ENCODE measurements at regions not wholly inside any gene's neighbourhood (a gene's known extent, or its start where the extent isn't known, plus 50 kb on each side); places are given as distances from the start of the nearest gene placed in this dataset.

- no peak overlapping the region for H3K27ac Mint-ChIP-seq
- no peaks in the 10 kb centered on the region for H3K9me3 Mint-ChIP-seq
- H3K4me3 Mint-ChIP-seq = no peak overlapping the region
- ATAC-seq (no peak), DNase-seq (no peak)
- H3K27me3 Mint-ChIP-seq = no peaks in the 10 kb centered on the region
- no peaks in the 10 kb centered on the region for H3K36me3 Mint-ChIP-seq (ENCODE audit: low read depth)
- no peaks in the 10 kb centered on the region for H3K4me1 Mint-ChIP-seq
Observed at GRCh38 chr12:34386621-34387255, 364.4 kb downstream of the ALG10 start.

- Mint-ChIP-seq H3K4me1 (no peaks in the 10 kb centered on the region), H3K27me3 (no peaks in the 10 kb centered on the region), H3K36me3 (ENCODE audit: low read depth) (no peaks in the 10 kb centered on the region), H3K27ac (no peak overlapping the region), H3K4me3 (no peak overlapping the region), H3K9me3 (no peaks in the 10 kb centered on the region)
- DNase-seq (no peak), ATAC-seq (no peak)
Observed at GRCh38 chr12:34387711-34388635, 365.7 kb downstream of the ALG10 start.

GRCh38 chr12:34388636-34389377 is 366.5 kb downstream of the ALG10 start:
- no peaks in the 10 kb centered on the region for H3K27me3 Mint-ChIP-seq
- H3K27ac Mint-ChIP-seq = no peak overlapping the region
- H3K36me3 Mint-ChIP-seq (ENCODE audit: low read depth) = no peaks in the 10 kb centered on the region
- no peaks in the 10 kb centered on the region for H3K9me3 Mint-ChIP-seq
- DNase-seq (no peak), ATAC-seq (no peak)
- H3K4me3 Mint-ChIP-seq = no peak overlapping the region
- no peaks in the 10 kb centered on the region for H3K4me1 Mint-ChIP-seq

GRCh38 chr12:34389378-34390170 is 367.3 kb downstream of the ALG10 start:
- Mint-ChIP-seq H3K27me3 (no peaks in the 10 kb centered on the region), H3K4me3 (no peak overlapping the region), H3K36me3 (ENCODE audit: low read depth) (no peaks in the 10 kb centered on the region), H3K27ac (no peak overlapping the region), H3K4me1 (no peaks in the 10 kb centered on the region), H3K9me3 (no peaks in the 10 kb centered on the region)
- ATAC-seq = no peak
- DNase-seq = no peak

GRCh38 chr12:34390171-34390841 is 368.0 kb downstream of the ALG10 start:
- no peak overlapping the region for H3K4me3 Mint-ChIP-seq
- no peaks in the 10 kb centered on the region for H3K9me3 Mint-ChIP-seq
- H3K27ac Mint-ChIP-seq = no peak overlapping the region
- H3K27me3 Mint-ChIP-seq = no peaks in the 10 kb centered on the region
- H3K4me1 Mint-ChIP-seq = no peaks in the 10 kb centered on the region
- no peak for DNase-seq
- no peaks in the 10 kb centered on the region for H3K36me3 Mint-ChIP-seq (ENCODE audit: low read depth)
- ATAC-seq = no peak

- Mint-ChIP-seq H3K36me3 (ENCODE audit: low read depth) (no peaks in the 10 kb centered on the region), H3K9me3 (no peaks in the 10 kb centered on the region), H3K27me3 (no peaks in the 10 kb centered on the region), H3K4me1 (no peaks in the 10 kb centered on the region), H3K4me3 (no peak overlapping the region), H3K27ac (no peak overlapping the region)
- DNase-seq (no peak), ATAC-seq (no peak)
Observed at GRCh38 chr12:34390846-34391700, 368.8 kb downstream of the ALG10 start.

- Mint-ChIP-seq H3K9me3 (no peaks in the 10 kb centered on the region), H3K4me3 (no peak overlapping the region), H3K4me1 (no peaks in the 10 kb centered on the region), H3K36me3 (ENCODE audit: low read depth) (no peaks in the 10 kb centered on the region), H3K27me3 (no peaks in the 10 kb centered on the region), H3K27ac (no peak overlapping the region)
- ATAC-seq (no peak), DNase-seq (no peak)
Observed at GRCh38 chr12:34391771-34392581, 369.7 kb downstream of the ALG10 start.

- ATAC-seq = no peak
- Mint-ChIP-seq H3K4me3 (no peak overlapping the region), H3K27me3 (no peaks in the 10 kb centered on the region), H3K4me1 (no peaks in the 10 kb centered on the region), H3K9me3 (no peaks in the 10 kb centered on the region), H3K27ac (no peak overlapping the region), H3K36me3 (ENCODE audit: low read depth) (no peaks in the 10 kb centered on the region)
- DNase-seq = no peak
Observed at GRCh38 chr12:34392741-34393085, 370.4 kb downstream of the ALG10 start.

- Mint-ChIP-seq H3K27me3 (no peaks in the 10 kb centered on the region), H3K4me3 (no peak overlapping the region), H3K9me3 (no peaks in the 10 kb centered on the region), H3K4me1 (no peaks in the 10 kb centered on the region), H3K36me3 (ENCODE audit: low read depth) (no peaks in the 10 kb centered on the region), H3K27ac (no peak overlapping the region)
- DNase-seq (no peak), ATAC-seq (no peak)
Observed at GRCh38 chr12:34393086-34393820, 371.0 kb downstream of the ALG10 start.

GRCh38 chr12:34393821-34394150 is 371.5 kb downstream of the ALG10 start:
- Mint-ChIP-seq H3K9me3 (no peaks in the 10 kb centered on the region), H3K36me3 (ENCODE audit: low read depth) (no peaks in the 10 kb centered on the region), H3K27ac (no peak overlapping the region), H3K27me3 (no peaks in the 10 kb centered on the region), H3K4me3 (no peak overlapping the region), H3K4me1 (no peaks in the 10 kb centered on the region)
- no peak for ATAC-seq
- no peak for DNase-seq

- Mint-ChIP-seq H3K4me1 (no peaks in the 10 kb centered on the region), H3K27ac (no peak overlapping the region)
Observed at GRCh38 chr12:34394211-34395055, 372.1 kb downstream of the ALG10 start.

More at GRCh38 chr12:34394211-34395055, 372.1 kb downstream of the ALG10 start:
- no peak for DNase-seq
- Mint-ChIP-seq H3K27me3 (no peaks in the 10 kb centered on the region), H3K9me3 (no peaks in the 10 kb centered on the region), H3K4me3 (no peak overlapping the region), H3K36me3 (ENCODE audit: low read depth) (no peaks in the 10 kb centered on the region)
- no peak for ATAC-seq
